CD4-positive, CD25-positive, alpha-beta regulatory T cell (primary cell): ENCODE measurements at regions not wholly inside any gene's neighbourhood (a gene's known extent, or its start where the extent isn't known, plus 50 kb on each side); places are given as distances from the start of the nearest gene placed in this dataset.
"Not testable (repeated sequence)": the region's sequence is repeated elsewhere in the genome, so short reads cannot be mapped to it uniquely, and the experiment has no call there.

Source experiments
- ATAC-seq, 2 donors: fragments of 150-1000 bp; cut with Tn5 transposase; one replicate each; pipeline ENCODE4 v1.10.0; 2021; ENCODE audit warnings: low read depth in 2 of 2, moderate number of reproducible peaks in 2 of 2, moderate library complexity in 1 of 2
- DNase-seq, 3 donors: peaks; one replicate each; pipeline versions ENCODE4 v3.0.0 to v3.0.0-alpha.2; 2012 to 2022; ENCODE audit warnings: mixed read lengths in 1 of 3
- H3K27ac ChIP-seq: one replicate; pipeline ENCODE4 v1.7.0; 2013; ENCODE audit warnings: mild to moderate bottlenecking, low read length; ENCODE audit not compliant: insufficient read depth, poor library complexity, severe bottlenecking
- H3K27me3 ChIP-seq: one replicate; pipeline ENCODE4 v1.7.0; 2013; ENCODE audit warnings: low read length; ENCODE audit not compliant: control insufficient read depth, insufficient read depth
- H3K36me3 ChIP-seq: one replicate; pipeline ENCODE4 v1.7.0; 2013; ENCODE audit warnings: mild to moderate bottlenecking, low read length, moderate library complexity; ENCODE audit not compliant: control insufficient read depth, insufficient read depth
- H3K4me1 ChIP-seq: 2 replicates; pipeline ENCODE4 v1.7.0; 2013; ENCODE audit warnings: mild to moderate bottlenecking, low read length; ENCODE audit not compliant: insufficient read depth, control insufficient read depth, poor library complexity, severe bottlenecking
- H3K4me3 ChIP-seq: one replicate; pipeline ENCODE4 v1.7.0; 2013; ENCODE audit warnings: low read depth, mild to moderate bottlenecking, low read length, moderate library complexity
- H3K9me3 ChIP-seq, 2 experiments: 1 replicate in 1 of 2; 2 replicates in 1 of 2; pipeline ENCODE4 v1.7.0; 2013; ENCODE audit warnings: low read length in 2 of 2, mild to moderate bottlenecking in 1 of 2, moderate library complexity in 1 of 2; ENCODE audit not compliant: control insufficient read depth in 2 of 2
- H3K27ac Mint-ChIP-seq, 3 donors: one replicate each; pipeline ENCODE4 v1.8.0; 2020 to 2022; ENCODE audit warnings: mild to moderate bottlenecking in 3 of 3, mixed read lengths in 3 of 3, moderate library complexity in 2 of 3
- H3K27me3 Mint-ChIP-seq: one replicate; pipeline ENCODE4 v1.8.0; 2022; ENCODE audit warnings: mild to moderate bottlenecking, mixed read lengths
- H3K36me3 Mint-ChIP-seq: one replicate; pipeline ENCODE4 v1.8.0; 2020; ENCODE audit warnings: mixed read lengths
- H3K4me1 Mint-ChIP-seq, 4 donors: one replicate each; pipeline ENCODE4 v1.8.0; 2020 to 2022; ENCODE audit warnings: mixed read lengths in 4 of 4, mild to moderate bottlenecking in 1 of 4
- H3K4me3 Mint-ChIP-seq, 4 donors: one replicate each; pipeline ENCODE4 v1.8.0; 2020 to 2022; ENCODE audit warnings: mild to moderate bottlenecking in 4 of 4, mixed read lengths in 4 of 4, moderate library complexity in 3 of 4
- H3K9me3 Mint-ChIP-seq, 7 donors: one replicate each; pipeline ENCODE4 v1.8.0; 2020 to 2022; ENCODE audit warnings: mixed read lengths in 7 of 7, mild to moderate bottlenecking in 3 of 7, moderate library complexity in 2 of 7

- H3K27ac Mint-ChIP-seq, H3K27me3 Mint-ChIP-seq, H3K9me3 Mint-ChIP-seq, DNase-seq, H3K9me3 ChIP-seq, H3K27me3 ChIP-seq, H3K27ac ChIP-seq, H3K4me3 ChIP-seq, H3K4me1 ChIP-seq, H3K4me1 Mint-ChIP-seq, ATAC-seq, H3K36me3 Mint-ChIP-seq, H3K4me3 Mint-ChIP-seq, H3K36me3 ChIP-seq: not testable (repeated sequence)
Observed at GRCh38 chr16:32915346-32915745, 239.4 kb upstream of the TP53TG3 start.

- not testable (repeated sequence) for ATAC-seq, H3K27ac ChIP-seq, H3K9me3 ChIP-seq, H3K27me3 Mint-ChIP-seq, H3K4me1 Mint-ChIP-seq, H3K4me3 Mint-ChIP-seq, H3K4me3 ChIP-seq, H3K4me1 ChIP-seq, H3K36me3 ChIP-seq, H3K27me3 ChIP-seq, H3K36me3 Mint-ChIP-seq, H3K9me3 Mint-ChIP-seq, H3K27ac Mint-ChIP-seq
- peak in 2 of 3 donors; percentile 3 to 23 for DNase-seq
Observed at GRCh38 chr16:32897782-32898181, 221.8 kb upstream of the TP53TG3 start.

- H3K36me3 Mint-ChIP-seq, H3K4me3 ChIP-seq, H3K27me3 ChIP-seq, H3K9me3 ChIP-seq, H3K4me3 Mint-ChIP-seq, ATAC-seq, H3K4me1 Mint-ChIP-seq, H3K27me3 Mint-ChIP-seq, H3K27ac Mint-ChIP-seq, H3K36me3 ChIP-seq, H3K27ac ChIP-seq, H3K4me1 ChIP-seq, H3K9me3 Mint-ChIP-seq, DNase-seq: not testable (repeated sequence)
Observed at GRCh38 chr16:32885392-32885791, 209.4 kb upstream of the TP53TG3 start.

GRCh38 chr16:32884556-32884955, 208.6 kb upstream of the TP53TG3 start:
- H3K4me3 Mint-ChIP-seq, H3K36me3 Mint-ChIP-seq: not testable (repeated sequence)

GRCh38 chr16:32882328-32882857, 206.4 kb upstream of the TP53TG3 start:
- DNase-seq, H3K4me1 ChIP-seq, H3K9me3 ChIP-seq, H3K27ac ChIP-seq, H3K4me3 Mint-ChIP-seq, H3K4me3 ChIP-seq, H3K9me3 Mint-ChIP-seq, H3K4me1 Mint-ChIP-seq, H3K27me3 Mint-ChIP-seq, H3K36me3 Mint-ChIP-seq, H3K27ac Mint-ChIP-seq, H3K27me3 ChIP-seq, H3K36me3 ChIP-seq: not testable (repeated sequence)
- peak in 1 of 2 donors; percentile 14 for ATAC-seq

More at GRCh38 chr16:32884556-32884955, 208.6 kb upstream of the TP53TG3 start:
- H3K27me3 Mint-ChIP-seq, H3K9me3 ChIP-seq, H3K27ac Mint-ChIP-seq, ATAC-seq, H3K27ac ChIP-seq, H3K36me3 ChIP-seq, H3K27me3 ChIP-seq, DNase-seq, H3K4me3 ChIP-seq, H3K4me1 ChIP-seq, H3K9me3 Mint-ChIP-seq, H3K4me1 Mint-ChIP-seq: not testable (repeated sequence)

GRCh38 chr16:32881631-32882030, 205.7 kb upstream of the TP53TG3 start:
- not testable (repeated sequence) for H3K36me3 Mint-ChIP-seq, H3K9me3 Mint-ChIP-seq, DNase-seq, H3K27me3 Mint-ChIP-seq, H3K27ac ChIP-seq, H3K4me3 Mint-ChIP-seq, H3K4me3 ChIP-seq, H3K27me3 ChIP-seq, ATAC-seq, H3K36me3 ChIP-seq, H3K9me3 ChIP-seq, H3K27ac Mint-ChIP-seq, H3K4me1 ChIP-seq, H3K4me1 Mint-ChIP-seq

GRCh38 chr16:32880009-32880408, 204.0 kb upstream of the TP53TG3 start:
- H3K27me3 Mint-ChIP-seq, DNase-seq, H3K4me1 ChIP-seq, H3K4me3 ChIP-seq, H3K36me3 ChIP-seq, H3K27ac Mint-ChIP-seq, H3K27me3 ChIP-seq, H3K36me3 Mint-ChIP-seq, H3K4me1 Mint-ChIP-seq, H3K27ac ChIP-seq, H3K9me3 ChIP-seq, ATAC-seq, H3K4me3 Mint-ChIP-seq, H3K9me3 Mint-ChIP-seq: not testable (repeated sequence)

GRCh38 chr16:32876718-32877117, 200.8 kb upstream of the TP53TG3 start:
- not testable (repeated sequence) for DNase-seq, H3K36me3 Mint-ChIP-seq, H3K4me3 ChIP-seq, H3K27ac ChIP-seq, H3K27me3 ChIP-seq, H3K9me3 ChIP-seq, H3K4me1 ChIP-seq, H3K36me3 ChIP-seq, H3K27ac Mint-ChIP-seq, H3K4me1 Mint-ChIP-seq, H3K9me3 Mint-ChIP-seq, ATAC-seq, H3K4me3 Mint-ChIP-seq, H3K27me3 Mint-ChIP-seq
